K562 (cell line): ENCODE measurements at regions not wholly inside any gene's neighbourhood (a gene's known extent, or its start where the extent isn't known, plus 50 kb on each side); places are given as distances from the start of the nearest gene placed in this dataset.

ENCODE experiments used
- CBX2 ChIP-seq: fragments of 200-600 bp; sonication (generic); IDR thresholded peaks from one replicate; pipeline ENCODE4 v1.6.1; 2012; ENCODE audit warnings: mild to moderate bottlenecking, low read length, inconsistent platforms; ENCODE audit not compliant: insufficient read depth, poor library complexity, severe bottlenecking
- CBX8 ChIP-seq: fragments of 200-600 bp; sonication (generic); IDR thresholded peaks from 2 replicates; pipeline ENCODE4 v1.6.1; 2012; ENCODE audit warnings: borderline replicate concordance, mixed run types, low read depth, mild to moderate bottlenecking, moderate library complexity, mixed read lengths, low read length, control low read depth, inconsistent platforms; ENCODE audit not compliant: poor library complexity, severe bottlenecking; ENCODE audit errors: extremely low read depth
- CC2D1A ChIP-seq: fragments of 450-650 bp; IDR thresholded peaks from 2 replicates; pipeline ENCODE4 v1.6.1; 2017; ENCODE audit warnings: mild to moderate bottlenecking
- CREB3L1 ChIP-seq: fragments of 450-650 bp; IDR thresholded peaks from 2 replicates; pipeline ENCODE4 v1.6.1; 2014; ENCODE audit warnings: low read depth, mild to moderate bottlenecking, moderate library complexity, borderline replicate concordance
- FOXM1 ChIP-seq, 2 experiments: fragments of 450-650 bp in 1 of 2; sonication (generic) in 1 of 2; formaldehyde crosslinking in 1 of 2; IDR thresholded peaks; 2 replicates each; pipeline versions ENCODE4 v1.6.1 to v1.9.0; 2017 to 2022; ENCODE audit warnings: low read depth in 2 of 2, mild to moderate bottlenecking in 2 of 2, missing genetic modification reagents in 1 of 2, moderate library complexity in 1 of 2
- FUS ChIP-seq: fragments of 200-400 bp; formaldehyde crosslinking; optimal IDR thresholded peaks from 2 replicates; pipeline ENCODE3; 2017; ENCODE audit warnings: low read depth, low read length
- HDAC2 ChIP-seq: fragments of 450-650 bp; IDR thresholded peaks from 2 replicates; pipeline ENCODE4 v1.6.1; 2016; ENCODE audit warnings: mild to moderate bottlenecking
- HDGF ChIP-seq: fragments of 450-650 bp; IDR thresholded peaks from 2 replicates; pipeline ENCODE4 v1.6.1; 2016
- HEY1 ChIP-seq: fragments of 250-450 bp; sonication (Bioruptor Pico); IDR thresholded peaks from 2 replicates; pipeline ENCODE4 v1.5.0; 2020; ENCODE audit warnings: mild to moderate bottlenecking, moderate library complexity, borderline replicate concordance
- HNRNPH1 ChIP-seq: fragments of 200-400 bp; formaldehyde crosslinking; optimal IDR thresholded peaks from 2 replicates; pipeline ENCODE3; 2017; ENCODE audit warnings: low read depth, mild to moderate bottlenecking, low read length, moderate library complexity
- POLR3G ChIP-seq: IDR thresholded peaks from 2 replicates; pipeline ENCODE4 v1.6.1; 2011; ENCODE audit not compliant: insufficient read length, insufficient replicate concordance; ENCODE audit errors: extremely low read depth
- RBM17 ChIP-seq: fragments of 200-400 bp; formaldehyde crosslinking; IDR thresholded peaks from 2 replicates; pipeline ENCODE4 v1.6.1; 2017; ENCODE audit warnings: low read depth, mild to moderate bottlenecking, low read length, borderline replicate concordance
- RBM34 ChIP-seq: fragments of 200-400 bp; formaldehyde crosslinking; IDR thresholded peaks from 2 replicates; pipeline ENCODE4 v1.6.1; 2018; ENCODE audit warnings: low read length, borderline replicate concordance; ENCODE audit not compliant: insufficient read depth
- SMAD3 ChIP-seq: fragments of 450-650 bp; formaldehyde crosslinking; conservative IDR thresholded peaks from 2 replicates; pipeline ENCODE4 v1.4.0; 2020; ENCODE audit warnings: mild to moderate bottlenecking
- TEAD4 ChIP-seq, 2 experiments: sonication (generic) in 1 of 2; formaldehyde crosslinking in 1 of 2; IDR thresholded peaks; 2 replicates each; pipeline versions ENCODE4 v1.6.1 to v1.8.0; 2012 to 2022; ENCODE audit warnings: borderline replicate concordance in 1 of 2, inconsistent platforms in 1 of 2, low read length in 1 of 2, mild to moderate bottlenecking in 1 of 2, missing genetic modification reagents in 1 of 2
- WHSC1 ChIP-seq: IDR thresholded peaks from one replicate; pipeline ENCODE4 v1.6.1; 2012; ENCODE audit warnings: low read length, control low read depth, inconsistent platforms
- ZNF146 ChIP-seq: IDR thresholded peaks from one replicate; pipeline ENCODE4 v1.6.1; 2018; ENCODE audit warnings: missing compliant biosample characterization; ENCODE audit not compliant: unreplicated experiment
- ZNF444 ChIP-seq: fragments of 250-450 bp; sonication (Bioruptor Pico); IDR thresholded peaks from 2 replicates; pipeline ENCODE4 v1.4.0; 2020; ENCODE audit warnings: mild to moderate bottlenecking, moderate library complexity
- TF ChIP-seq, protein P1 (sequence below): fragments of 450-650 bp; IDR thresholded peaks from 2 replicates; pipeline ENCODE4 v1.7.0; 2016; ENCODE audit warnings: borderline replicate concordance
- TF ChIP-seq, protein P2 (sequence below): fragments of 450-650 bp; IDR thresholded peaks from 2 replicates; pipeline ENCODE4 v1.6.1; 2016
- TF ChIP-seq, protein P3 (sequence below), 2 experiments: IDR thresholded peaks in 1 of 2; conservative IDR thresholded peaks in 1 of 2; 2 replicates each; pipeline ENCODE4 v1.6.1; 2016; ENCODE audit warnings: low read depth in 2 of 2, mild to moderate bottlenecking in 1 of 2, missing compliant biosample characterization in 1 of 2, missing genetic modification characterization in 1 of 2, moderate library complexity in 1 of 2

DNA sequence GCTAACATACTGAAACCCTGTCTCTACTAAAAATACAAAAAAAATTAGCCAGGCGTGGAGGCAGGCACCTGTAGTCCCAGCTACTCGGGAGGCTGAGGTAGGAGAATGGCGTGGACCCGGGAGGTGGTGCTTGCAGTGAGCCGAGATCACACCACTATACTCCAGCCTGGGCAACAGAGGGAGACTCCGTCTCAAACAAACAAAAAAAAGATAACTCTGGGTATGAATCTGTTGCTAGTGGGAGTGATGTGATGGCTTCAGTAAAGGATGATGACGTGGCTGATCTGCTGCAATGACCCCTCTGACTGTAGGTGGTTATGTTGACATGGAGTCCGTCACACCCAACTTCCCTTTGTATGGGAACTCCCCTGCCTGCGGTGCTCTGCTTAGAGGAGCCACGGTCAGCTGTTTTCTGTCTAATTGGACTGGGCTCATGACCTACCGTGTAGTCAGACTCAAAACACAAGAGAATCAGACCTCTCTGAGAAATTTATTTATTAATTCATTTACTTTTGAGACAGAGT lies 59.1 kb upstream of the MED13L start (continued):
- TF ChIP-seq, protein P1, sequence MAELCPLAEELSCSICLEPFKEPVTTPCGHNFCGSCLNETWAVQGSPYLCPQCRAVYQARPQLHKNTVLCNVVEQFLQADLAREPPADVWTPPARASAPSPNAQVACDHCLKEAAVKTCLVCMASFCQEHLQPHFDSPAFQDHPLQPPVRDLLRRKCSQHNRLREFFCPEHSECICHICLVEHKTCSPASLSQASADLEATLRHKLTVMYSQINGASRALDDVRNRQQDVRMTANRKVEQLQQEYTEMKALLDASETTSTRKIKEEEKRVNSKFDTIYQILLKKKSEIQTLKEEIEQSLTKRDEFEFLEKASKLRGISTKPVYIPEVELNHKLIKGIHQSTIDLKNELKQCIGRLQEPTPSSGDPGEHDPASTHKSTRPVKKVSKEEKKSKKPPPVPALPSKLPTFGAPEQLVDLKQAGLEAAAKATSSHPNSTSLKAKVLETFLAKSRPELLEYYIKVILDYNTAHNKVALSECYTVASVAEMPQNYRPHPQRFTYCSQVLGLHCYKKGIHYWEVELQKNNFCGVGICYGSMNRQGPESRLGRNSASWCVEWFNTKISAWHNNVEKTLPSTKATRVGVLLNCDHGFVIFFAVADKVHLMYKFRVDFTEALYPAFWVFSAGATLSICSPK, result no peak
- no peak for TF ChIP-seq ZNF444 (CRISPR knock-in tag)
- TF ChIP-seq HEY1 (CRISPR knock-in tag), result no peak
- no peak for TF ChIP-seq TEAD4 (IDR thresholded peaks at IDR 0.05; ENCODE audit: low read length)
- no peak for TF ChIP-seq TEAD4 (CRISPR knock-in tag; IDR thresholded peaks at IDR 0.05; ENCODE audit: borderline replicate concordance)
- no peak for TF ChIP-seq FUS
- no peak for TF ChIP-seq RBM34
- TF ChIP-seq HDAC2, result no peak
- no peak for TF ChIP-seq CBX2
- no peak for TF ChIP-seq POLR3G
- no peak for TF ChIP-seq SMAD3
- no peak for TF ChIP-seq HNRNPH1
- TF ChIP-seq, protein P2, sequence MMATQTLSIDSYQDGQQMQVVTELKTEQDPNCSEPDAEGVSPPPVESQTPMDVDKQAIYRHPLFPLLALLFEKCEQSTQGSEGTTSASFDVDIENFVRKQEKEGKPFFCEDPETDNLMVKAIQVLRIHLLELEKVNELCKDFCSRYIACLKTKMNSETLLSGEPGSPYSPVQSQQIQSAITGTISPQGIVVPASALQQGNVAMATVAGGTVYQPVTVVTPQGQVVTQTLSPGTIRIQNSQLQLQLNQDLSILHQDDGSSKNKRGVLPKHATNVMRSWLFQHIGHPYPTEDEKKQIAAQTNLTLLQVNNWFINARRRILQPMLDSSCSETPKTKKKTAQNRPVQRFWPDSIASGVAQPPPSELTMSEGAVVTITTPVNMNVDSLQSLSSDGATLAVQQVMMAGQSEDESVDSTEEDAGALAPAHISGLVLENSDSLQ, result peak; percentile 49
- no peak for TF ChIP-seq ZNF146 (CRISPR knock-in tag)
- peak; percentile 58 for TF ChIP-seq CC2D1A
- TF ChIP-seq HDGF, result no peak
- TF ChIP-seq RBM17, result no peak
- peak; percentile 93 for TF ChIP-seq CREB3L1
- no peak for TF ChIP-seq FOXM1 (IDR thresholded peaks at IDR 0.05; ENCODE audit: low read depth)
- TF ChIP-seq FOXM1 (CRISPR knock-in tag; IDR thresholded peaks at IDR 0.05; ENCODE audit: low read depth), result no peak
- TF ChIP-seq, protein P3, sequence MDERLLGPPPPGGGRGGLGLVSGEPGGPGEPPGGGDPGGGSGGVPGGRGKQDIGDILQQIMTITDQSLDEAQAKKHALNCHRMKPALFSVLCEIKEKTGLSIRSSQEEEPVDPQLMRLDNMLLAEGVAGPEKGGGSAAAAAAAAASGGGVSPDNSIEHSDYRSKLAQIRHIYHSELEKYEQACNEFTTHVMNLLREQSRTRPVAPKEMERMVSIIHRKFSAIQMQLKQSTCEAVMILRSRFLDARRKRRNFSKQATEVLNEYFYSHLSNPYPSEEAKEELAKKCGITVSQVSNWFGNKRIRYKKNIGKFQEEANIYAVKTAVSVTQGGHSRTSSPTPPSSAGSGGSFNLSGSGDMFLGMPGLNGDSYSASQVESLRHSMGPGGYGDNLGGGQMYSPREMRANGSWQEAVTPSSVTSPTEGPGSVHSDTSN (CRISPR knock-in tag; IDR thresholded peaks at IDR 0.05; ENCODE audit: low read depth), result no peak
- TF ChIP-seq, protein P3 (tag; conservative IDR thresholded peaks at IDR 0.05; ENCODE audit: low read depth), result no peak
- no peak for TF ChIP-seq WHSC1
- TF ChIP-seq CBX8, result no peak
